ENCODE measurements at regions not wholly inside any gene's neighbourhood (a gene's known extent, or its start where the extent isn't known, plus 50 kb on each side); places are given as distances from the start of the nearest gene placed in this dataset.

GRCh38 chr7:119350334-119350733, 922.6 kb upstream of the KCND2 start:
- DNase-seq (no peak), ATAC-seq (ENCODE audit: low read depth) (no peak)
- Histone ChIP-seq H3K18ac (ENCODE audit: low read depth, low read length) (no peak overlapping the region), H2AK9ac (replicated peaks; ENCODE audit: low read depth, low read length, poor library complexity) (no peak overlapping the region), H3K14ac (replicated peaks; ENCODE audit: low read depth, low read length) (no peak overlapping the region), H2AFZ (replicated peaks; ENCODE audit: low read length, poor library complexity) (no peak overlapping the region), H3K36me3 (ENCODE audit: control insufficient read depth, insufficient read depth, low read length) (no peaks in the 10 kb centered on the region), H3K79me1 (ENCODE audit: low read depth in 1 of 2, low read length in 2 of 2) (no peaks in the 10 kb centered on the region), H3K27ac (ENCODE audit: insufficient read depth, low read length) (no peak overlapping the region), H2AK5ac (ENCODE audit: low read depth, low read length) (no peak overlapping the region), H3K4me1 (ENCODE audit: control insufficient read depth, insufficient read depth, low read length) (no peaks in the 10 kb centered on the region), H3K9ac (ENCODE audit: low read depth, low read length) (no peak overlapping the region), H4K8ac (ENCODE audit: low read depth in 2 of 2, low read length in 2 of 2) (no peak overlapping the region), H2BK15ac (ENCODE audit: low read depth, low read length) (no peak overlapping the region), H3K4ac (ENCODE audit: low read depth, low read length) (no peak overlapping the region), H4K20me1 (ENCODE audit: insufficient read depth, low read length) (no peaks in the 10 kb centered on the region), H2BK5ac (ENCODE audit: low read depth, low read length, poor library complexity, severe bottlenecking) (no peak overlapping the region), H2BK20ac (ENCODE audit: low read depth, low read length) (no peak overlapping the region), H3K23ac (ENCODE audit: low read depth, low read length) (no peak overlapping the region), H4K91ac (ENCODE audit: insufficient read depth, low read depth, low read length) (no peak overlapping the region), H2BK120ac (ENCODE audit: low read depth, low read length) (no peak overlapping the region), H3K9me1 (ENCODE audit: insufficient read depth, low read length) (no peaks in the 10 kb centered on the region), H3K27me3 (ENCODE audit: control insufficient read depth, insufficient read depth, low read length) (no peaks in the 10 kb centered on the region), H3K9me3 (ENCODE audit: control insufficient read depth, insufficient read depth, low read length) (peaks cover 12% of the 10 kb centered on the region; the same call in 1 of the 2 replicates), H3K56ac (ENCODE audit: extremely low read depth, insufficient read depth, low read length) (no peak overlapping the region), H4K5ac (ENCODE audit: low read depth, low read length) (no peak overlapping the region), H3K4me3 (ENCODE audit: insufficient read depth, low read depth, low read length) (no peak overlapping the region), H3K4me2 (ENCODE audit: low read depth, low read length) (no peak overlapping the region)
- 61% methylated on average over 4 of the region's 5 CpGs; no CpG with 5 or more reads in 1 of the 2 experiments for WGBS, 2 experiments (ENCODE audit: extremely low coverage in 2 of 2, insufficient read length in 1 of 2)
- dilution Hi-C loops (cut with HindIII; ENCODE audit: low sequenced_read_pairs, unreplicated experiment) (no loop called here), intact Hi-C loops (cut with micrococcal nuclease) (no loop called here), in situ Hi-C loops (cut with MboI; ENCODE audit: low sequenced_read_pairs) (no loop called here)
- CTCF ChIA-PET: no interaction called here
- no TSS peak for BruUV-seq (replicated peaks)
- no peak for TF ChIP-seq SMC3 (IDR thresholded peaks at IDR 0.05; ENCODE audit: low read depth, low read length)
- no peak for TF ChIP-seq NFE2L2 (IDR thresholded peaks at IDR 0.05; ENCODE audit: low read depth, low read length)
- TF ChIP-seq CHD1 (IDR thresholded peaks at IDR 0.05; ENCODE audit: low read depth, low read length): no peak
- no peak for TF ChIP-seq RCOR1 (IDR thresholded peaks at IDR 0.05; ENCODE audit: insufficient replicate concordance, low read length)
- no peak for TF ChIP-seq FOS (IDR thresholded peaks at IDR 0.05; ENCODE audit: low read depth, low read length)
- no peak for TF ChIP-seq MAZ (IDR thresholded peaks at IDR 0.05; ENCODE audit: borderline replicate concordance, low read depth, low read length)
- no peak for TF ChIP-seq CTCF (conservative IDR thresholded peaks at IDR 0.05; ENCODE audit: low read depth, low read length)
- TF ChIP-seq MXI1 (IDR thresholded peaks at IDR 0.05; ENCODE audit: borderline replicate concordance, low read depth, low read length): no peak
- no peak for TF ChIP-seq MAFK (IDR thresholded peaks at IDR 0.05; ENCODE audit: low read depth, low read length)
- TF ChIP-seq POLR2A (IDR thresholded peaks at IDR 0.05; ENCODE audit: low read depth, low read length): no peak
- no peak for TF ChIP-seq ELK1 (IDR thresholded peaks at IDR 0.05; ENCODE audit: borderline replicate concordance, low read depth, low read length)
- no peak for TF ChIP-seq RAD21 (IDR thresholded peaks at IDR 0.05; ENCODE audit: low read length)
- no peak for TF ChIP-seq CEBPB (IDR thresholded peaks at IDR 0.05; ENCODE audit: low read depth, low read length)
- POLR2A ChIA-PET (ENCODE audit: unreplicated experiment): no interaction called here

All from IMR-90 (cell line).